Prostate gland (tissue), 2 donors: ENCODE measurements at regions not wholly inside any gene's neighbourhood (a gene's known extent, or its start where the extent isn't known, plus 50 kb on each side); places are given as distances from the start of the nearest gene placed in this dataset.

ENCODE experiments used
- DNase-seq: peaks from one replicate; pipeline ENCODE4 v3.0.0-alpha.2; 2019; ENCODE audit warnings: low spot score
- H3K27ac ChIP-seq, 2 donors: fragments of 200-600 bp; sonication (generic); 2 replicates each; pipeline ENCODE4 v1.5.1; 2017 to 2019
- H3K27me3 ChIP-seq: fragments of 200-600 bp; sonication (generic); replicated peaks from 2 replicates; pipeline ENCODE4 v1.5.1; 2019; ENCODE audit not compliant: insufficient read depth
- H3K36me3 ChIP-seq, 2 donors: fragments of 200-600 bp; sonication (generic); 1 replicate in 1 of 2; 2 replicates in 1 of 2; pipeline versions ENCODE4 v1.5.1 to v1.8.1; 2017 to 2019
- H3K4me1 ChIP-seq: fragments of 200-600 bp; sonication (generic); replicated peaks from 2 replicates; pipeline ENCODE4 v1.5.1; 2019
- H3K4me3 ChIP-seq, 2 donors: fragments of 200-600 bp; sonication (generic); 2 replicates each; pipeline ENCODE4 v1.5.1; 2017 to 2019
- H3K9me3 ChIP-seq: fragments of 200-600 bp; sonication (generic); 2 replicates; pipeline ENCODE4 v1.5.1; 2017
- POLR2A ChIP-seq: fragments of 450-650 bp; IDR thresholded peaks from one replicate; pipeline ENCODE4 v1.6.1; 2016; ENCODE audit warnings: antibody characterized with exemption, mild to moderate bottlenecking
- POLR2AphosphoS5 ChIP-seq: sonication (generic); formaldehyde crosslinking; IDR thresholded peaks from one replicate; pipeline ENCODE4 v1.6.1; 2017; ENCODE audit warnings: antibody characterized with exemption
- WGBS: methylation state at CpG from one replicate; pipeline ENCODE4 v1.1.5; 2018; 5-methylcytosine and 5-hydroxymethylcytosine counted together
- intact Hi-C: fragments of 100-400 bp; cut with DNase I; formaldehyde crosslinking; loops from one replicate; pipeline ENCODE4 v1.14.2; 2022
- TF ChIP-seq, protein P1 (sequence below), 4 experiments: fragments of 200-600 bp in 2 of 4; fragments of 450-650 bp in 2 of 4; sonication (generic) in 2 of 4; IDR thresholded peaks; 1 replicate in 3 of 4; 2 replicates in 1 of 4; pipeline ENCODE4 v1.5.1; 2016 to 2019; ENCODE audit warnings: antibody characterized with exemption in 4 of 4, mild to moderate bottlenecking in 2 of 4, moderate library complexity in 2 of 4

DNA sequence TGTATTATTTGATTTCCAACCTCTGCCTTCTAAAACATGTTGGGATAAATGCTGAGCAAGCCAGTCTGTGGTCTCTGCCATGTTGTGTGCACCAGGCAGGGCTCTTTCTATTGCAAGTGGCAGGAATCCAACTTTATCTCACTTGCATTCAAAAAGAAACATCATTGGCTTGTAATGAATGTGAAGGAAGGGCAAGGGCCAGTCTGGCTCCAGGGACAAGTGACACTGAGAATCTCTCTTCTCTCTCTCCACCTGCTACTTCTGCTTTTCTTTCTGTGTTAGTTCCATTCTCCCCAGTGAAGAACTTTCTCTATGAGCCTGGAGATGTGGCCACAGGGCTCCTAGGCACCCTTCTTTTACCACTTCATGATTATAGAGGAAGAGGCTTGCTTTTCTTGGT lies 329.9 kb upstream of the NCAM1 start:
- no peak for DNase-seq
- Histone ChIP-seq H3K36me3 (no peaks in the 10 kb centered on the region), H3K27ac (no peak overlapping the region), H3K27me3 (no peaks in the 10 kb centered on the region), H3K4me1 (no peaks in the 10 kb centered on the region), H3K9me3 (no peaks in the 10 kb centered on the region), H3K4me3 (no peak overlapping the region)
- intact Hi-C loops = no loop called here
- TF ChIP-seq POLR2A = no peak
- TF ChIP-seq, protein P1, sequence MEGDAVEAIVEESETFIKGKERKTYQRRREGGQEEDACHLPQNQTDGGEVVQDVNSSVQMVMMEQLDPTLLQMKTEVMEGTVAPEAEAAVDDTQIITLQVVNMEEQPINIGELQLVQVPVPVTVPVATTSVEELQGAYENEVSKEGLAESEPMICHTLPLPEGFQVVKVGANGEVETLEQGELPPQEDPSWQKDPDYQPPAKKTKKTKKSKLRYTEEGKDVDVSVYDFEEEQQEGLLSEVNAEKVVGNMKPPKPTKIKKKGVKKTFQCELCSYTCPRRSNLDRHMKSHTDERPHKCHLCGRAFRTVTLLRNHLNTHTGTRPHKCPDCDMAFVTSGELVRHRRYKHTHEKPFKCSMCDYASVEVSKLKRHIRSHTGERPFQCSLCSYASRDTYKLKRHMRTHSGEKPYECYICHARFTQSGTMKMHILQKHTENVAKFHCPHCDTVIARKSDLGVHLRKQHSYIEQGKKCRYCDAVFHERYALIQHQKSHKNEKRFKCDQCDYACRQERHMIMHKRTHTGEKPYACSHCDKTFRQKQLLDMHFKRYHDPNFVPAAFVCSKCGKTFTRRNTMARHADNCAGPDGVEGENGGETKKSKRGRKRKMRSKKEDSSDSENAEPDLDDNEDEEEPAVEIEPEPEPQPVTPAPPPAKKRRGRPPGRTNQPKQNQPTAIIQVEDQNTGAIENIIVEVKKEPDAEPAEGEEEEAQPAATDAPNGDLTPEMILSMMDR (IDR thresholded peaks at IDR 0.05) = no peak
- TF ChIP-seq POLR2AphosphoS5 = no peak

DNA sequence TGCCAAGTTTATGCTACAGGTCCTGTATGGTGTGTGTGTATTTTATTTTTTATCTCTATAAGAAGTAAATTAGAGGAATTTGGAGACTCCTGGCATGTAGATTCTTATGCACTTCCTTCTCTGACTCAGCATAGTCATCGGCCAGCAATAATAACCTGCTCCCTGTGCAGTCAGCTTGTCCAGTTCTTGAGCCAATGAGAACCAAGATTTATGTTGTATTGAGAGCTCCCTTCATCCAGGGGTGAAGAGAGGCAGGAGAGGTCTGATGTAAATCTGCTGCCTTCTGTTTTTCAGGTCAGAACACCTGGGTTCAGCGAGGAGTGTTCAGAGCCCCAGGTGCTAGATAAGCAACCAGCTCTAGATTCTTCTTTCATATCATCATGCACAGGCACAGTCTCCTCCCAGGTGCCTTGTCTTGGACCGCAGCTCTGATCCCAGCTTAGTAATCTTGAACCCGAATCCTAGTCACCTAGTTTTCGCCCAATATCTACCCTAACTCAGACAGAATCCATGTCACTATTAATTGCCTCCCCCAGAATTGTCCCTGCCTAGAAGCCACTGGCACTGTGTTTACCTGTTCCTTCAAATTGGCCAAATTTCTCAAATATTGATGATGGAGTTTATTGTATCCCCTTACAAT lies 328.2 kb upstream of the NCAM1 start:
- 73% methylated on average over 5 of the region's 5 CpGs for WGBS
- no peak for DNase-seq
- intact Hi-C loops = no loop called here

DNA sequence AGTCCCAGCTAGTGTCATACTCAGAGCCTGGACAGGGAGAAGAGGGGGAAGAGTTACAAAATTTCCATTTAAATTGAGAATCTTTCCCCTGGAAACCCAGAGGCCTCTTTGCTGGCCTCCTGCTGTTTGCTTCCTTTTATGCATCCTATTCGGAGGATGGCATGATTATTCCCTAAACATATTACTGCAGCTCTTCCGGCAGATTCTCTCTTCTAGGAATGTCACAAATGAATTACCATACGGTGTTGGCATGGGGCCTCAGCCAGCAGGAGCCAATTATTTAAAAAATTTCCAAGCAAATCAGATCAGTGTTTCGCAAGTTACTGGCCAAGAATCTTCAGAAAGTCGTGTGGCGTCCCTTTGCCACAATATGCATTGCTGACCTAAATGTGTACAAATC lies 326.7 kb upstream of the NCAM1 start:
- no peaks in the 10 kb centered on the region for H3K36me3 ChIP-seq
- TF ChIP-seq, protein P1 (IDR thresholded peaks at IDR 0.05) = no peak
- no peak for TF ChIP-seq POLR2AphosphoS5
- no peak for TF ChIP-seq POLR2A
- no peaks in the 10 kb centered on the region for H3K9me3 ChIP-seq
- H3K27ac ChIP-seq = no peak overlapping the region
- whole genome bisulfite sequencing = 45% methylated on average over 6 of the region's 6 CpGs
- DNase-seq = no peak
- intact Hi-C loops = no loop called here
- no peak overlapping the region for H3K4me3 ChIP-seq
- H3K4me1 ChIP-seq = no peaks in the 10 kb centered on the region
- no peaks in the 10 kb centered on the region for H3K27me3 ChIP-seq

More for the DNA sequence above, 328.2 kb upstream of the NCAM1 start:
- no peaks in the 10 kb centered on the region for H3K4me1 ChIP-seq
- H3K27me3 ChIP-seq = no peaks in the 10 kb centered on the region
- no peaks in the 10 kb centered on the region for H3K36me3 ChIP-seq
- H3K27ac ChIP-seq = no peak overlapping the region
- TF ChIP-seq POLR2A (no peak), POLR2AphosphoS5 (no peak)
- TF ChIP-seq, protein P1 (IDR thresholded peaks at IDR 0.05) = no peak
- no peaks in the 10 kb centered on the region for H3K9me3 ChIP-seq
- no peak overlapping the region for H3K4me3 ChIP-seq

DNA sequence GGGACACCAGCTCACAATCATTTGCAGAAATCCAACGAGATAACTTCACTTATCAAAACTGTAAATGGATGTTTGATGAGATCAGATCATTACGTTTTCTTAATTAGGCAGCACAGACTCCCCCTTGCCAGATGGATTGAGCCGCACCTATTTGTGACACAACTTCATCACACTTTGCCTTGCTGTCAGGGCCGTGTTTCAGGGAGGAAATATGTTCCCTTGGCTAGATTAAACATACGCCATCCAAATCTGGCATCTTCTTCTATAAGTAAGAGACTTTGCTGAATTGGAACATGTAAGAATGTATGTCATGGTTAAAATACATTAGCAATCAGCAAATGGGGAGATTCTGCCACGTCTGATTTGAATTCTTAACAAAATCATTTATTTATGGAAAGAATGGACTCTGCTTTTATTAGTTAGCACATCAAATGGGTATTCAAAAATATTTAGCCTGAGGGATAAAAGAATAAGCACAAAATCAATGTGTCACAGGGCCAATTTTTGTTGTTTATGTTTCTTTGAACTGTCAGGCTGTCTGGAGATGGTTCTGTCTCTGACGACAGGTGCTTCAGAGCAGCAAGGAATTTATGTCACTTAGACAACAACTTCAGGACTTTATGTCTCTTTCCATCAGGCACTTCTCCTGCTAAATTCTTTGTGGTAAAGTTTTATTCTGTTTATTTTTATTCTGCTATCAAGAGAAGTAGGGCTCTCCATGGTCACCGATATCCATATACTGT lies 326.1 kb upstream of the NCAM1 start:
- Histone ChIP-seq H3K4me1 (no peaks in the 10 kb centered on the region), H3K36me3 (no peaks in the 10 kb centered on the region), H3K27ac (no peak overlapping the region), H3K9me3 (no peaks in the 10 kb centered on the region), H3K27me3 (no peaks in the 10 kb centered on the region), H3K4me3 (no peak overlapping the region)
- TF ChIP-seq POLR2A (no peak), POLR2AphosphoS5 (no peak)
- TF ChIP-seq, protein P1 (IDR thresholded peaks at IDR 0.05) = no peak
- WGBS = 44% methylated on average over 8 of the region's 8 CpGs
- no peak for DNase-seq
- intact Hi-C loops = no loop called here

DNA sequence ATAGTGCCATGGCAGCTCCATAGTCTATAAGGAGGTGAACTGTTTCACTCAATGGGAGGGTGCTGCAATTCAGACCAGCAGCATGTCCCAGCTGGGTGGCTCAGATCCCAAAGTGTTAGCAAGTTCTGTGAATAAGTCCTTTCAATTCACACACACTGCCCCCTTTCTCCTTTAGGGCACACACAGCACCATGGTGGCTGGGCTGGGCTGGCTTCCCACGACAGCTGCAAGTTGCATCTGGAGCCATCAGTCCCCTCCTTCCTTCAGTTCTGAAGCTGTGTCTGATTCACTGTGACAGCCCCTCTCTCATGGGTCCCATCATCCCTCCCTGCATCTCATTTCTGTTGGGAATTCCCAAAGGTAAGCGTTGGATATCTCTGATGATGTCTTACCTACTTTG lies 324.1 kb upstream of the NCAM1 start:
- no peaks in the 10 kb centered on the region for H3K9me3 ChIP-seq
- H3K4me1 ChIP-seq = no peaks in the 10 kb centered on the region
- intact Hi-C loops = no loop called here
- TF ChIP-seq, protein P1 (IDR thresholded peaks at IDR 0.05) = no peak
- TF ChIP-seq POLR2A = no peak
- TF ChIP-seq POLR2AphosphoS5 = no peak
- no peak overlapping the region for H3K27ac ChIP-seq
- H3K27me3 ChIP-seq = no peaks in the 10 kb centered on the region
- no peaks in the 10 kb centered on the region for H3K36me3 ChIP-seq
- DNase-seq = no peak
- no peak overlapping the region for H3K4me3 ChIP-seq
- WGBS = 75% methylated on average over 2 of the region's 2 CpGs
